ENCODE measurements at regions not wholly inside any gene's neighbourhood (a gene's known extent, or its start where the extent isn't known, plus 50 kb on each side); places are given as distances from the start of the nearest gene placed in this dataset.

DNA sequence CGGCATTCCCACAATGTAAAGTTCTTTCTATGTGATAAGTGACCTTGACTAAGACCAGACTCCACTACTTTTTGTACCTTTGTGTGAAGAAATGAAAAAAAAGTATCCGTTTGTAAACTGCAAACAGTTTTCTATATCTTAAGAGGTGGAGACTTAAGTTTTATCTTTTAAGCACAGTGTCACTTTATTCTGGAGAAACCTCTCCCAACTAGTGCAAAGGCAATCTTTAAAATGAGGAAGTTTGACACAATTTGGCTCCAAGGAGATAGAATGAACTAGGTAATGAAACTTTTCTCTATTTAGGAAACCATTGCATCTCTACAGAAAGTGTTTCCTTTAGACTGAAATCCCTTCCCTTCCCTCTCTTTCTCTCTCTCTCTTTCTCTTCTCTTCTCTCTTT lies 122.9 kb downstream of the SAMD9 start:
- TF ChIP-seq SUZ12 (IDR thresholded peaks at IDR 0.05; ENCODE audit: extremely low read depth, insufficient read depth, insufficient read length) (no peak), YY1 (IDR thresholded peaks at IDR 0.05; ENCODE audit: insufficient read depth, insufficient read length) (no peak), ZNF274 (IDR thresholded peaks at IDR 0.05; ENCODE audit: low read depth, low read length) (no peak)
